Osteoblast (primary cell): ENCODE measurements at regions not wholly inside any gene's neighbourhood (a gene's known extent, or its start where the extent isn't known, plus 50 kb on each side); places are given as distances from the start of the nearest gene placed in this dataset.

Experiments used
- DNase-seq: peaks from one replicate; pipeline ENCODE4 v3.0.0; 2011; ENCODE audit warnings: low spot score, mixed read lengths; ENCODE audit not compliant: insufficient read length; ENCODE audit errors: missing footprints
- H2AFZ ChIP-seq: 2 replicates; pipeline ENCODE4 v1.6.0; 2011; ENCODE audit warnings: mild to moderate bottlenecking, low read length
- H3K27ac ChIP-seq: 2 replicates; pipeline ENCODE4 v1.5.1; 2011; ENCODE audit warnings: mild to moderate bottlenecking, low read depth, low read length, moderate library complexity
- H3K27me3 ChIP-seq: 2 replicates; pipeline ENCODE4 v1.6.0; 2012; ENCODE audit warnings: mild to moderate bottlenecking, control low read depth, inconsistent platforms, low read length, moderate library complexity; ENCODE audit not compliant: insufficient read depth
- H3K36me3 ChIP-seq: 2 replicates; pipeline ENCODE4 v1.5.1; 2011; ENCODE audit warnings: mild to moderate bottlenecking, low read length, control low read depth, moderate library complexity; ENCODE audit not compliant: insufficient read depth
- H3K4me1 ChIP-seq: 2 replicates; pipeline ENCODE4 v1.5.1; 2011; ENCODE audit warnings: mild to moderate bottlenecking, low read length, control low read depth, moderate library complexity; ENCODE audit not compliant: insufficient read depth
- H3K4me2 ChIP-seq: 2 replicates; pipeline ENCODE4 v1.6.0; 2011; ENCODE audit warnings: mild to moderate bottlenecking, low read length; ENCODE audit not compliant: insufficient read depth
- H3K4me3 ChIP-seq: fragments of 200-600 bp; sonication (generic); 3 replicates; pipeline ENCODE4 v1.5.1; 2012; ENCODE audit warnings: mild to moderate bottlenecking, low read length, inconsistent platforms; ENCODE audit not compliant: insufficient read depth
- H3K79me2 ChIP-seq: 2 replicates; pipeline ENCODE4 v1.6.0; 2012; ENCODE audit warnings: mild to moderate bottlenecking, low read length, control low read depth, inconsistent platforms; ENCODE audit not compliant: insufficient read depth
- H3K9me3 ChIP-seq: 2 replicates; pipeline ENCODE4 v1.5.1; 2011; ENCODE audit warnings: low read depth, low read length, control low read depth
- H4K20me1 ChIP-seq: 2 replicates; pipeline ENCODE4 v1.6.0; 2012; ENCODE audit warnings: mild to moderate bottlenecking, low read length, control low read depth; ENCODE audit not compliant: insufficient read depth
- TF ChIP-seq, protein P1 (sequence below): IDR thresholded peaks from 2 replicates; pipeline ENCODE4 v1.5.1; 2011; ENCODE audit warnings: mild to moderate bottlenecking, low read depth, low read length, moderate library complexity; ENCODE audit errors: extremely low read depth

DNA sequence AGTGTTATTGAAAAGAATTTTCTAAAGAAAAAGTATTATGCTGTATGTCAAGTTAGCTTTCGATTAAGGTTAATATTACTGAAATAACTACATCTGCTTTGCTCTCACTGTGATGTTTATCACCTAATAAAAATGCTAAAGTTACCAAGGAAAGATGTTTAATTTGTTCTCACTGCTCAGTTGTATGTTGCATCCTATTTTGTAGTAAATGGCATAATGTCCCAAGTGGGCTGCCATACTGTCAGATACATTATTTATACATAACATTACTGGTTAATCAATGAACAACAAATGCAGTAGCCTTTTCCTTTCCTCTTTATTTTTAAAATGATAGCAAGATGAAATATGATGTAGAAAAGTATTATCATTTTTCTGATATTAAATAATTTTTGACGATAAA, 226.3 kb upstream of the DACH1 start:
- H3K79me2 ChIP-seq: no peaks in the 10 kb centered on the region
- no peak overlapping the region for H2AFZ ChIP-seq
- no peaks in the 10 kb centered on the region for H3K27me3 ChIP-seq
- no peak overlapping the region for H3K27ac ChIP-seq
- H3K4me3 ChIP-seq: no peak overlapping the region
- H3K36me3 ChIP-seq: no peaks in the 10 kb centered on the region
- no peak overlapping the region for H3K4me2 ChIP-seq
- no peaks in the 10 kb centered on the region for H4K20me1 ChIP-seq
- H3K4me1 ChIP-seq: no peaks in the 10 kb centered on the region
- H3K9me3 ChIP-seq: no peaks in the 10 kb centered on the region
- DNase-seq: no peak
- TF ChIP-seq, protein P1, sequence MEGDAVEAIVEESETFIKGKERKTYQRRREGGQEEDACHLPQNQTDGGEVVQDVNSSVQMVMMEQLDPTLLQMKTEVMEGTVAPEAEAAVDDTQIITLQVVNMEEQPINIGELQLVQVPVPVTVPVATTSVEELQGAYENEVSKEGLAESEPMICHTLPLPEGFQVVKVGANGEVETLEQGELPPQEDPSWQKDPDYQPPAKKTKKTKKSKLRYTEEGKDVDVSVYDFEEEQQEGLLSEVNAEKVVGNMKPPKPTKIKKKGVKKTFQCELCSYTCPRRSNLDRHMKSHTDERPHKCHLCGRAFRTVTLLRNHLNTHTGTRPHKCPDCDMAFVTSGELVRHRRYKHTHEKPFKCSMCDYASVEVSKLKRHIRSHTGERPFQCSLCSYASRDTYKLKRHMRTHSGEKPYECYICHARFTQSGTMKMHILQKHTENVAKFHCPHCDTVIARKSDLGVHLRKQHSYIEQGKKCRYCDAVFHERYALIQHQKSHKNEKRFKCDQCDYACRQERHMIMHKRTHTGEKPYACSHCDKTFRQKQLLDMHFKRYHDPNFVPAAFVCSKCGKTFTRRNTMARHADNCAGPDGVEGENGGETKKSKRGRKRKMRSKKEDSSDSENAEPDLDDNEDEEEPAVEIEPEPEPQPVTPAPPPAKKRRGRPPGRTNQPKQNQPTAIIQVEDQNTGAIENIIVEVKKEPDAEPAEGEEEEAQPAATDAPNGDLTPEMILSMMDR: no peak

- no peaks in the 10 kb centered on the region for H3K79me2 ChIP-seq
- H3K36me3 ChIP-seq: no peaks in the 10 kb centered on the region
- peaks cover 2% of the 10 kb centered on the region for H3K9me3 ChIP-seq
- no peak overlapping the region for H3K4me2 ChIP-seq
- no peaks in the 10 kb centered on the region for H3K27me3 ChIP-seq
- H3K4me3 ChIP-seq: no peak overlapping the region
- TF ChIP-seq, protein P1: no peak
- no peaks in the 10 kb centered on the region for H4K20me1 ChIP-seq
- H2AFZ ChIP-seq: no peak overlapping the region
- no peak for DNase-seq
- H3K4me1 ChIP-seq: no peaks in the 10 kb centered on the region
- H3K27ac ChIP-seq: no peak overlapping the region
These were observed 207.7 kb upstream of the DACH1 start for GRCh38 chr13:72074663-72075062.

DNA sequence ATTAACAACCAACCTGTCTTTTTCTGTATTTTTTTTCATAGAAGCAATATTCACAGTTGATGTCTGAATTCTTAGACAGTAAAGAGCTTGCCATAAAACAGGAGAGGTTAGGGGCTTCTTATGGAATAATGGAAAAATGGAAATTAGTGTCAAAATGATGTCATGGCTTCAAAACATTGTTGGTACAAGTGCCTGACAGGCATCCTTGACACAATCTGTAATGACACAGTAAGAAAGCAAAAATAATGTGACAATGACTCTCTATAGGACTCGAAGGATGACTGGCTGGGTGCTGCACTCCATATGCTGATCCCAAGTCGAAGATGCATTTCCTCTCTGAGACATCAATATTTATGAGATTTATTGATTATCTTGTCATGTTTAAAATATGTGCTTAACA, 205.3 kb upstream of the DACH1 start:
- H3K79me2 ChIP-seq: no peaks in the 10 kb centered on the region
- H3K27ac ChIP-seq: no peak overlapping the region
- TF ChIP-seq, protein P1: no peak
- H3K9me3 ChIP-seq: peaks cover 2% of the 10 kb centered on the region
- no peaks in the 10 kb centered on the region for H3K4me1 ChIP-seq
- H3K4me2 ChIP-seq: no peak overlapping the region
- no peak for DNase-seq
- H3K27me3 ChIP-seq: no peaks in the 10 kb centered on the region
- H2AFZ ChIP-seq: no peak overlapping the region
- no peak overlapping the region for H3K4me3 ChIP-seq
- H4K20me1 ChIP-seq: no peaks in the 10 kb centered on the region
- no peaks in the 10 kb centered on the region for H3K36me3 ChIP-seq

DNA sequence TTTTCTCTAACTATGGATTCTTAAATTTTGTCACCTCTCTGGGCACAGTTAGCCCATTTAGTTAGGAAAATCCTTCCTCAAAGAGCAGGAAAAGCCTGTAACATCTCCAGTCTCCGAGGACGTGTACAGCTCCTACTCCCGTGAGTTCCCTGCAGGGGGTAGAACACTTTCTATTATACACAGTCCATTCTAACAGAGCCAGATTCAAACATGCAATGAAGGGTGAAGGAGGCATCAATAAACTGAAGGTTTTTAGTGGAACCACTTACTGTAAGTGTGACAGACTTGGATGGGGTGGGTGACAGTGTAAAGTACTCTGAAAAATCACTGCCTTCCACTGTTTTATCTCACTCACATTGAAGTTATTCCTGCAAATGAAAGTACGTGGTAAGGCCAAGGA, 204.7 kb upstream of the DACH1 start:
- DNase-seq: no peak
- Histone ChIP-seq H3K4me2 (no peak overlapping the region), H3K4me1 (no peaks in the 10 kb centered on the region), H4K20me1 (no peaks in the 10 kb centered on the region), H3K27ac (no peak overlapping the region), H3K79me2 (no peaks in the 10 kb centered on the region), H3K4me3 (no peak overlapping the region), H3K27me3 (no peaks in the 10 kb centered on the region), H3K9me3 (peaks cover 2% of the 10 kb centered on the region), H2AFZ (no peak overlapping the region), H3K36me3 (no peaks in the 10 kb centered on the region)
- TF ChIP-seq, protein P1: no peak
